Smooth muscle cell (in vitro differentiated cells): ENCODE measurements at regions not wholly inside any gene's neighbourhood (a gene's known extent, or its start where the extent isn't known, plus 50 kb on each side); places are given as distances from the start of the nearest gene placed in this dataset.
"Not testable (repeated sequence)": the region's sequence is repeated elsewhere in the genome, so short reads cannot be mapped to it uniquely, and the experiment has no call there.

ENCODE experiments used
- DNase-seq: peaks from one replicate; lab custom pipeline; 2025; ENCODE audit not compliant: unreplicated experiment; lab: John Stamatoyannopoulos, UW
- H2AFZ ChIP-seq: fragments of 200-600 bp; sonication (generic); 2 replicates; pipeline ENCODE4 v1.6.0; 2016; ENCODE audit warnings: antibody characterized with exemption, low read depth, mild to moderate bottlenecking
- H3F3A ChIP-seq: fragments of 200-600 bp; sonication (generic); 2 replicates; pipeline ENCODE4 v1.6.0; 2017; ENCODE audit warnings: antibody characterized with exemption, low read depth
- H3K27ac ChIP-seq: fragments of 200-600 bp; sonication (generic); 2 replicates; pipeline ENCODE4 v1.5.1; 2016; ENCODE audit warnings: low read depth, mild to moderate bottlenecking
- H3K27me3 ChIP-seq: fragments of 200-600 bp; sonication (generic); 2 replicates; pipeline ENCODE4 v1.6.1; 2016; ENCODE audit warnings: low read depth, mild to moderate bottlenecking
- H3K36me3 ChIP-seq: fragments of 200-600 bp; sonication (generic); 2 replicates; pipeline ENCODE4 v1.5.1; 2016; ENCODE audit warnings: low read depth
- H3K4me1 ChIP-seq: fragments of 200-600 bp; sonication (generic); 2 replicates; pipeline ENCODE4 v1.5.1; 2016; ENCODE audit warnings: low read depth
- H3K4me2 ChIP-seq: fragments of 200-600 bp; sonication (generic); 2 replicates; pipeline ENCODE4 v1.6.0; 2016; ENCODE audit warnings: mild to moderate bottlenecking
- H3K4me3 ChIP-seq: fragments of 200-600 bp; sonication (generic); 2 replicates; pipeline ENCODE4 v1.5.1; 2016; ENCODE audit warnings: mild to moderate bottlenecking
- H3K79me2 ChIP-seq: fragments of 200-600 bp; sonication (generic); 2 replicates; pipeline ENCODE4 v1.6.0; 2016; ENCODE audit warnings: low read depth, mild to moderate bottlenecking
- H3K9ac ChIP-seq: fragments of 200-600 bp; sonication (generic); 2 replicates; pipeline ENCODE4 v1.6.0; 2016; ENCODE audit warnings: low read depth
- H3K9me3 ChIP-seq: fragments of 200-600 bp; sonication (generic); replicated peaks from 2 replicates; pipeline ENCODE4 v1.5.1; 2016; ENCODE audit warnings: low read depth
- H4K20me1 ChIP-seq: fragments of 200-600 bp; sonication (generic); 2 replicates; pipeline ENCODE4 v1.6.0; 2016; ENCODE audit warnings: low read depth
- WGBS: methylation state at CpG from one replicate; pipeline ENCODE4 v1.1.7; 2016; ENCODE audit warnings: low lambda C conversion rate; 5-methylcytosine and 5-hydroxymethylcytosine counted together
- TF ChIP-seq, protein P1 (sequence below): fragments of 200-600 bp; sonication (generic); IDR thresholded peaks from 2 replicates; pipeline ENCODE4 v1.5.1; 2017; ENCODE audit warnings: borderline replicate concordance, mild to moderate bottlenecking, antibody characterized with exemption; ENCODE audit not compliant: insufficient read depth, poor library complexity, severe bottlenecking

GRCh38 chr3:145024700-145025099 lies 1053.1 kb downstream of the DIPK2A start:
- WGBS: 96% methylated on average over 1 of the region's 1 CpG
- DNase-seq: no peak
- Histone ChIP-seq H3K79me2 (no peaks in the 10 kb centered on the region), H3K27me3 (no peaks in the 10 kb centered on the region), H3K4me1 (no peaks in the 10 kb centered on the region), H3K36me3 (no peaks in the 10 kb centered on the region), H3K4me2 (no peak overlapping the region), H3K27ac (no peak overlapping the region), H2AFZ (no peak overlapping the region), H3F3A (no peaks in the 10 kb centered on the region), H4K20me1 (no peaks in the 10 kb centered on the region), H3K9me3 (no peaks in the 10 kb centered on the region), H3K4me3 (no peak overlapping the region), H3K9ac (no peak overlapping the region)
- TF ChIP-seq, protein P1, sequence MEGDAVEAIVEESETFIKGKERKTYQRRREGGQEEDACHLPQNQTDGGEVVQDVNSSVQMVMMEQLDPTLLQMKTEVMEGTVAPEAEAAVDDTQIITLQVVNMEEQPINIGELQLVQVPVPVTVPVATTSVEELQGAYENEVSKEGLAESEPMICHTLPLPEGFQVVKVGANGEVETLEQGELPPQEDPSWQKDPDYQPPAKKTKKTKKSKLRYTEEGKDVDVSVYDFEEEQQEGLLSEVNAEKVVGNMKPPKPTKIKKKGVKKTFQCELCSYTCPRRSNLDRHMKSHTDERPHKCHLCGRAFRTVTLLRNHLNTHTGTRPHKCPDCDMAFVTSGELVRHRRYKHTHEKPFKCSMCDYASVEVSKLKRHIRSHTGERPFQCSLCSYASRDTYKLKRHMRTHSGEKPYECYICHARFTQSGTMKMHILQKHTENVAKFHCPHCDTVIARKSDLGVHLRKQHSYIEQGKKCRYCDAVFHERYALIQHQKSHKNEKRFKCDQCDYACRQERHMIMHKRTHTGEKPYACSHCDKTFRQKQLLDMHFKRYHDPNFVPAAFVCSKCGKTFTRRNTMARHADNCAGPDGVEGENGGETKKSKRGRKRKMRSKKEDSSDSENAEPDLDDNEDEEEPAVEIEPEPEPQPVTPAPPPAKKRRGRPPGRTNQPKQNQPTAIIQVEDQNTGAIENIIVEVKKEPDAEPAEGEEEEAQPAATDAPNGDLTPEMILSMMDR: no peak

GRCh38 chr3:145027186-145027585 lies 1055.6 kb downstream of the DIPK2A start:
- not testable (repeated sequence) for H3K4me3 ChIP-seq, H3K9me3 ChIP-seq, H3K79me2 ChIP-seq, H4K20me1 ChIP-seq, H3F3A ChIP-seq, H3K27ac ChIP-seq, H3K27me3 ChIP-seq, H3K4me2 ChIP-seq, H3K9ac ChIP-seq, H3K36me3 ChIP-seq, H2AFZ ChIP-seq, DNase-seq, H3K4me1 ChIP-seq
- WGBS: 81% methylated on average over 3 of the region's 3 CpGs

GRCh38 chr3:145032791-145033190 lies 1061.2 kb downstream of the DIPK2A start:
- no peaks in the 10 kb centered on the region for H3K36me3 ChIP-seq
- no peak overlapping the region for H3K9ac ChIP-seq
- no peak for DNase-seq
- no peaks in the 10 kb centered on the region for H4K20me1 ChIP-seq
- H3K4me3 ChIP-seq: no peak overlapping the region
- H3K27ac ChIP-seq: no peak overlapping the region
- WGBS: 92% methylated on average over 1 of the region's 1 CpG
- no peaks in the 10 kb centered on the region for H3K27me3 ChIP-seq
- no peaks in the 10 kb centered on the region for H3F3A ChIP-seq
- TF ChIP-seq, protein P1: no peak
- H3K9me3 ChIP-seq: no peaks in the 10 kb centered on the region
- H2AFZ ChIP-seq: no peak overlapping the region
- H3K79me2 ChIP-seq: no peaks in the 10 kb centered on the region
- H3K4me1 ChIP-seq: no peaks in the 10 kb centered on the region
- no peak overlapping the region for H3K4me2 ChIP-seq

GRCh38 chr3:145035682-145036081 lies 1064.1 kb downstream of the DIPK2A start:
- no peak for DNase-seq
- H3K27me3 ChIP-seq: no peaks in the 10 kb centered on the region
- TF ChIP-seq, protein P1: no peak
- no peaks in the 10 kb centered on the region for H3K9me3 ChIP-seq
- H3K4me2 ChIP-seq: no peak overlapping the region
- no peak overlapping the region for H3K4me3 ChIP-seq
- H3F3A ChIP-seq: no peaks in the 10 kb centered on the region
- H3K79me2 ChIP-seq: no peaks in the 10 kb centered on the region
- H3K36me3 ChIP-seq: no peaks in the 10 kb centered on the region
- no peak overlapping the region for H3K27ac ChIP-seq
- H3K4me1 ChIP-seq: no peaks in the 10 kb centered on the region
- H3K9ac ChIP-seq: no peak overlapping the region
- WGBS: 100% methylated on average over 1 of the region's 1 CpG
- H4K20me1 ChIP-seq: no peaks in the 10 kb centered on the region
- H2AFZ ChIP-seq: no peak overlapping the region

DNA sequence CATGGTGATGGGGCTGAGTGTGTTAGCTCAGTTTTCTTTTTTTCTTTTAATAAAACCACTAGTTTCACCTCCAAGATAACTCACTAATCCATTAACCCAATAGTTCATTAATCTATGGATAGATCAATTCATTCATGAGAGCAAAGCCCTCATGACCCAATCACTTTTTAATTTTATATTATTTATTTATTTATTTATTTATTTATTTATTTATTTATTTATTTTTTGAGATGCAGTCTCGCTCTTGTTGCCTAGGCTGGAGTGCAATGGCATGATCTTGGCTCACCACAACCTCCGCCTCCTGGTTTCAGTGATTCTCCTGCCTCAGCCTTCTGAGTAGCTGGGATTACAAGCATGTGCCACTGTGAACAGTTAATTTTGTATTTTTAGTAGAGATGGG lies 1082.4 kb downstream of the DIPK2A start:
- not testable (repeated sequence) for H3K36me3 ChIP-seq
- 98% methylated on average over 2 of the region's 2 CpGs for WGBS

More for the DNA sequence above, 1082.4 kb downstream of the DIPK2A start:
- not testable (repeated sequence) for H3K4me2 ChIP-seq, H3K4me3 ChIP-seq, H3K4me1 ChIP-seq, DNase-seq, H3K79me2 ChIP-seq, H3K9ac ChIP-seq, H3K9me3 ChIP-seq, H3K27me3 ChIP-seq, H4K20me1 ChIP-seq, H3F3A ChIP-seq, H2AFZ ChIP-seq, H3K27ac ChIP-seq
